ENCODE measurements at regions not wholly inside any gene's neighbourhood (a gene's known extent, or its start where the extent isn't known, plus 50 kb on each side); places are given as distances from the start of the nearest gene placed in this dataset.

DNA sequence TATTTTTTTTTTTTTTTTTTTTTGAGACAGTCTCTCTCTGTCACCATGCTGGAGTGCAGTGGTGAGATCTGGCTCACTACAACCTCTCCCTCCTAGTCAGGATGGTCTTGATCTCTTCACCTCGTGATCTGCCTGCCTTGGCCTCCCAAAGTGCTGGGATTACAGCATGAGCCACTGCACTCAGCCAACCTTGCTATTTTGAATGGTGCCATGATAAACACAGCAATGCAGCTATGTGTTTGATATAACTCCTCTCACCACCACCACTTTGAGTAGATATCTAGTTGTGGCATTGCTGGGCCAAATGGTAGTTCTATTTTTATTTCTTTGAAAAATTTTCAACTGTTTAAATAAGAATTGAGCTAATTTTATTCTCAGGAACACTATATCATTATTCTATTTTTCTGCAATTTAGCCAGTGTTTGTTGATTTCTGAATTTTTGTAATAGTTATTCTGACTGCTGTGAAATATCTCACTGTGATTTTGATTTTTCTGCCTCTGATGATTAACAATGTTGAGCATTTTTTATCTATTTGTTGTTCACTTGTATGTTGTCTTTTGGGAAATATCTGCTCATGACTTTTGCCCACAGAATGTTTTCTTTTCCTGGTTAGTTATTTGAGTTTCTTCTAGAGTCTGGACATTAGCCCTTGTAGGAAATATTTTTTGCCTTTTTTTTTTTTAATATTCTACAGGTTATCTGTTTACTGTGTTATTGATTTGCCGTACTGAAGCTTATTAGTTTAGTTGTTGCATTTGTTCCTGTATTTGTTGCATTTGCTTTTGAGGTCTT is 257.5 kb upstream of the RBMY1B start:
- TF ChIP-seq, protein P1, sequence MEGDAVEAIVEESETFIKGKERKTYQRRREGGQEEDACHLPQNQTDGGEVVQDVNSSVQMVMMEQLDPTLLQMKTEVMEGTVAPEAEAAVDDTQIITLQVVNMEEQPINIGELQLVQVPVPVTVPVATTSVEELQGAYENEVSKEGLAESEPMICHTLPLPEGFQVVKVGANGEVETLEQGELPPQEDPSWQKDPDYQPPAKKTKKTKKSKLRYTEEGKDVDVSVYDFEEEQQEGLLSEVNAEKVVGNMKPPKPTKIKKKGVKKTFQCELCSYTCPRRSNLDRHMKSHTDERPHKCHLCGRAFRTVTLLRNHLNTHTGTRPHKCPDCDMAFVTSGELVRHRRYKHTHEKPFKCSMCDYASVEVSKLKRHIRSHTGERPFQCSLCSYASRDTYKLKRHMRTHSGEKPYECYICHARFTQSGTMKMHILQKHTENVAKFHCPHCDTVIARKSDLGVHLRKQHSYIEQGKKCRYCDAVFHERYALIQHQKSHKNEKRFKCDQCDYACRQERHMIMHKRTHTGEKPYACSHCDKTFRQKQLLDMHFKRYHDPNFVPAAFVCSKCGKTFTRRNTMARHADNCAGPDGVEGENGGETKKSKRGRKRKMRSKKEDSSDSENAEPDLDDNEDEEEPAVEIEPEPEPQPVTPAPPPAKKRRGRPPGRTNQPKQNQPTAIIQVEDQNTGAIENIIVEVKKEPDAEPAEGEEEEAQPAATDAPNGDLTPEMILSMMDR (IDR thresholded peaks at IDR 0.05), result no peak
- no peak for TF ChIP-seq POLR2A (IDR thresholded peaks at IDR 0.05)
